OCI-LY1 (cell line): ENCODE measurements at regions not wholly inside any gene's neighbourhood (a gene's known extent, or its start where the extent isn't known, plus 50 kb on each side); places are given as distances from the start of the nearest gene placed in this dataset.

Experiments used
- CTCF ChIP-seq: fragments of 200-600 bp; sonication (generic), shearing (Covaris generic); IDR thresholded peaks from 2 replicates; pipeline ENCODE4 v1.5.1; 2017; ENCODE audit warnings: mild to moderate bottlenecking, antibody characterized with exemption, low read length, moderate library complexity, mixed read lengths
- EZH2 ChIP-seq: fragments of 200-600 bp; sonication (generic), shearing (Covaris generic); IDR thresholded peaks from 2 replicates; pipeline ENCODE4 v1.8.0; 2017; ENCODE audit warnings: borderline replicate concordance, mixed run types, mild to moderate bottlenecking, antibody characterized with exemption, low read length, moderate library complexity, mixed read lengths

GRCh38 chr18:70535041-70535440, 246.2 kb downstream of the SOCS6 start:
- TF ChIP-seq CTCF = no peak
- TF ChIP-seq EZH2 = no peak
